ENCODE measurements at regions not wholly inside any gene's neighbourhood (a gene's known extent, or its start where the extent isn't known, plus 50 kb on each side); places are given as distances from the start of the nearest gene placed in this dataset.

DNA sequence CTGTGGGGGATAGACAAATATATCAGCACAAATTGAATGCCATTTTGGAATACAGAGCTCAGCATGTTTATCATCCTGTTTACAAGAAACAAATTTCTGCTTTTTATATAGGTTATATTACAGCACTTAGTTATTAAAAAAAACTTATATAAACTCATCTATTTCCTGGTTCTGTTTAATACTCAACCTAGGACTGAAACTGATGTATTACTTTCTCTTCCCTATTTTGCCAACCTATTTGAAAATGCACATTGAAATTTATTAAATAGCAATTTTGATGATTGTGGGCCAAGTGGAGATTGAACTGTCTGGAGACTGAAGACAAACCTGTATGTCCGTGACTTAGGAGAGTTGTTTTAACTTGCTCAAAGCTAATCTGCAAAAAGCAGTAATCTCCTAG is 288.3 kb upstream of the ANO3 start:
- H3K36me3 ChIP-seq = no peaks in the 10 kb centered on the region
- intact Hi-C loops (cut with DNase I) = no loop called here
- DNase-seq (ENCODE audit: extremely low spot score) = no peak
- H3K4me1 ChIP-seq = peaks cover 0 to 9% (median 0%) of the 10 kb centered on the region in 4 donors
- no peak overlapping the region for H3K27ac ChIP-seq (replicated peaks in 1 of 4)
- TF ChIP-seq POLR2AphosphoS5 (IDR thresholded peaks at IDR 0.05) (no peak), POLR2A (IDR thresholded peaks at IDR 0.05; ENCODE audit: low read depth) (no peak), EP300 (IDR thresholded peaks at IDR 0.05) (no peak)
- H3K27me3 ChIP-seq = no peaks in the 10 kb centered on the region
- no peak overlapping the region for H3K4me3 ChIP-seq
- no peaks in the 10 kb centered on the region for H3K9me3 ChIP-seq
- 92% methylated on average over 1 of the region's 1 CpG for WGBS

DNA sequence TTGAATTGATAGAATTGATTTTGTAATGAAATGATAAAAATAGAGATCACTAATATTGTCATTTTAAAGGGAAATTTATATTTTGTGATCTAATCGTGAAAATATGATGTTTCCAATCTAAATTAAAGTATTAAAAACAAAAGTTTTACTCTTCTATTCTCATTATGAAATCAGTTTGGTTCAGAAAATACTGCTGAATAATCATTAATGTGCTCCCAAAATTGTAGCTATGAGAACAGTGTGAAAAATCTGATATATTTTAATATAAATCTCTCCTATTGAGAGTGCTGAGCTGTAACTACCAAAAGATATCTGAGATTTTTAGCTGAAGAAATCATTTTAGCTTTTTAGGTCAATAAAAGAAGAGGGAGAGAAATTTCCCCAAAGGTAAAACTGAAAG is 287.5 kb upstream of the ANO3 start:
- no peak for TF ChIP-seq POLR2A (IDR thresholded peaks at IDR 0.05; ENCODE audit: low read depth)
- TF ChIP-seq EP300 (IDR thresholded peaks at IDR 0.05) = no peak
- H3K36me3 ChIP-seq = no peaks in the 10 kb centered on the region
- 85% methylated on average over 1 of the region's 1 CpG for WGBS
- no peaks in the 10 kb centered on the region for H3K27me3 ChIP-seq
- H3K9me3 ChIP-seq = no peaks in the 10 kb centered on the region
- intact Hi-C loops (cut with DNase I) = no loop called here
- no peak overlapping the region for H3K27ac ChIP-seq (replicated peaks in 1 of 4)
- H3K4me3 ChIP-seq = no peak overlapping the region
- no peak for DNase-seq (ENCODE audit: extremely low spot score)
- peaks cover 0 to 14% (median 0%) of the 10 kb centered on the region in 4 donors for H3K4me1 ChIP-seq

DNA sequence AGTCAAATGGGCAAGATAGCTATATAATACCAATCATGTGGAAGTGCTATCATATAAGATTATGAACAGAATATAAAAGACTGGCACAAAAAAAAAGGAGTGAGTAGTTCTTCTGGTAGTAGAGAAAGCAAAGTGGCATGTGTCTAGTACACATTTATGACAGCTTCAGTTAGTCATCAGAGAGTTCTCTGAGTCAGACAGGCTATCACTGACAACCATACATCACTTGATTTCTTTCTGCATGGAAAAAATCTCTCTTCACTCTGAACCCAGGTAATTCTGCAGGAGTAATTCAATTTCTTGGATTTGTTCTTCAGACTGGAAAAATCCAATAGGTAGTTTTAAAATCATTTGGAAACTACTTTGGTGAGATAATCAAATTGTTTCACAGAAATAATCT is 286.8 kb upstream of the ANO3 start:
- intact Hi-C loops (cut with DNase I) = no loop called here
- DNase-seq (ENCODE audit: extremely low spot score) = no peak
- Histone ChIP-seq H3K9me3 (no peaks in the 10 kb centered on the region), H3K4me3 (no peak overlapping the region), H3K27ac (replicated peaks in 1 of 4) (no peak overlapping the region), H3K36me3 (no peaks in the 10 kb centered on the region), H3K27me3 (no peaks in the 10 kb centered on the region), H3K4me1 (peaks cover 0 to 14% (median 0%) of the 10 kb centered on the region in 4 donors)
- TF ChIP-seq, protein P1, sequence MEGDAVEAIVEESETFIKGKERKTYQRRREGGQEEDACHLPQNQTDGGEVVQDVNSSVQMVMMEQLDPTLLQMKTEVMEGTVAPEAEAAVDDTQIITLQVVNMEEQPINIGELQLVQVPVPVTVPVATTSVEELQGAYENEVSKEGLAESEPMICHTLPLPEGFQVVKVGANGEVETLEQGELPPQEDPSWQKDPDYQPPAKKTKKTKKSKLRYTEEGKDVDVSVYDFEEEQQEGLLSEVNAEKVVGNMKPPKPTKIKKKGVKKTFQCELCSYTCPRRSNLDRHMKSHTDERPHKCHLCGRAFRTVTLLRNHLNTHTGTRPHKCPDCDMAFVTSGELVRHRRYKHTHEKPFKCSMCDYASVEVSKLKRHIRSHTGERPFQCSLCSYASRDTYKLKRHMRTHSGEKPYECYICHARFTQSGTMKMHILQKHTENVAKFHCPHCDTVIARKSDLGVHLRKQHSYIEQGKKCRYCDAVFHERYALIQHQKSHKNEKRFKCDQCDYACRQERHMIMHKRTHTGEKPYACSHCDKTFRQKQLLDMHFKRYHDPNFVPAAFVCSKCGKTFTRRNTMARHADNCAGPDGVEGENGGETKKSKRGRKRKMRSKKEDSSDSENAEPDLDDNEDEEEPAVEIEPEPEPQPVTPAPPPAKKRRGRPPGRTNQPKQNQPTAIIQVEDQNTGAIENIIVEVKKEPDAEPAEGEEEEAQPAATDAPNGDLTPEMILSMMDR (IDR thresholded peaks at IDR 0.05) = no peak
- TF ChIP-seq POLR2AphosphoS5 (IDR thresholded peaks at IDR 0.05) (no peak), POLR2A (IDR thresholded peaks at IDR 0.05; ENCODE audit: low read depth) (no peak), EP300 (IDR thresholded peaks at IDR 0.05) (no peak)

DNA sequence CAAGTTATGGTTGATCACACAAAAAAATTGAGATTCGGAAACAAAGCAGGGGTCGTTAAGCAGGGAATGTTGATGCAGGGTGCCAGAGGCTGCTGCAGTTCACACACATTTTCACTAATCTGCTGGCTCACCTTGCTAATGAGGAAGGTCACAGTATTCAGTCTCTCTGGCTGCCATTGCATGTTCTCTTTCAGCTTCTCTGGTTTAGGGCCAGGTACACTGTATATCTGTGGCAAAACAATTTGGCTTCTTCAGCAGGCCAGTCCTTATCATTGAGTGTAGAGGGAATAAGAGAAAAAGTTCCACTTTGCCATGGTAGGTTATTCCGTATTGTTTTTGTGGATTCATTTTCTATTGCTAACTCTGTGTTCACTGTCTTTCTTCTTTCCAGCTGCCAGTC is 283.7 kb upstream of the ANO3 start:
- Histone ChIP-seq H3K4me1 (peaks cover 0 to 14% (median 0%) of the 10 kb centered on the region in 4 donors), H3K27ac (replicated peaks in 1 of 4) (no peak overlapping the region), H3K36me3 (no peaks in the 10 kb centered on the region), H3K27me3 (no peaks in the 10 kb centered on the region), H3K4me3 (no peak overlapping the region), H3K9me3 (no peaks in the 10 kb centered on the region)
- TF ChIP-seq POLR2AphosphoS5 (IDR thresholded peaks at IDR 0.05) = no peak
- intact Hi-C loops (cut with DNase I) = no loop called here
- WGBS = 68% methylated on average over 3 of the region's 3 CpGs
- DNase-seq (ENCODE audit: extremely low spot score) = no peak

DNA sequence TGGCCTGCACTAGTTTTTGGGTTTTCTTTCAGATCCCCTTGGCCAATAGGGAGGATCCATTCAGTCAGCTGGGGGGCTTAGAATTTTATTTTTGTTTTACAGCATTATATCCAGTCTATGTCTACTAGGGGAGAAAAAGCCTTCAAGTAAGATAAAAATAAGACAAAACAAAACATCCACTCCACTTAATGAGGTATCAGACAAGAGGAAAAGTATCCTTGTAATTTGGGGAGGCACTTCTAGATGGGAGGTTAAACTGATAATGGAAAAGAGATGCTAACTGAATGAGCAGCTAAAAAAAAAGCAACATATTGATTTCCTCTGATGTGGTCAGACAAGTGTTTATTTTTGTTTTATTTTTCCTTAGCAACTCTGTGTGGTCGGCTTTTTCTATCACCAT is 278.0 kb upstream of the ANO3 start:
- Histone ChIP-seq H3K4me1 (peaks cover 0 to 2% (median 0%) of the 10 kb centered on the region in 4 donors), H3K36me3 (no peaks in the 10 kb centered on the region), H3K9me3 (no peaks in the 10 kb centered on the region), H3K4me3 (no peak overlapping the region), H3K27ac (replicated peaks in 1 of 4) (no peak overlapping the region), H3K27me3 (no peaks in the 10 kb centered on the region)
- WGBS = 61% methylated on average over 1 of the region's 1 CpG
- DNase-seq (ENCODE audit: extremely low spot score) = no peak
- TF ChIP-seq, protein P1 (IDR thresholded peaks at IDR 0.05) = no peak
- TF ChIP-seq POLR2A (IDR thresholded peaks at IDR 0.05; ENCODE audit: low read depth) (no peak), POLR2AphosphoS5 (IDR thresholded peaks at IDR 0.05) (no peak), EP300 (IDR thresholded peaks at IDR 0.05) (no peak)
- intact Hi-C loops (cut with DNase I) = no loop called here

DNA sequence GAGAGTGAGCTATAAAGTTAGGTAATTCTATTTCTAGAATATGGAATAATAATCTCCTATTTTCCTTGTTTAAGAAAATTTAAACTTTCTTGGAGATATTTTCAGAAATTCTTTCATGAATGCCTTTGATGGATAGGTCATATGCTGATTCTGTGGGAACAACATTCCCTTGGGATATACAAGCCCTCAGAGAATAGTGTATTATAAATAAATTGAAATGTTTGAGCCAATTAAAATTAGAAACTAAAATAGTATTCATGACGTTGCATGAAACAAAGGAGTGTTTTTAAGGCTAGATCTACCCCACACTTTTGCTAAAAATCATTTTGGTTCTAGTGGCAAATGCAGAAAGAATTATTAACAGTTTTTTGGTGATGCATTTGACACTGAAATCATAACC is 269.3 kb upstream of the ANO3 start:
- WGBS = 34% methylated on average over 1 of the region's 1 CpG
- intact Hi-C loops (cut with DNase I) = no loop called here
- Histone ChIP-seq H3K27ac (replicated peaks in 1 of 4) (no peak overlapping the region), H3K4me1 (no peaks in the 10 kb centered on the region), H3K36me3 (no peaks in the 10 kb centered on the region), H3K27me3 (no peaks in the 10 kb centered on the region), H3K9me3 (no peaks in the 10 kb centered on the region), H3K4me3 (no peak overlapping the region)
- DNase-seq (ENCODE audit: extremely low spot score) = no peak
- TF ChIP-seq, protein P1 (IDR thresholded peaks at IDR 0.05) = no peak
